GM19395 (cell line): ENCODE measurements at regions not wholly inside any gene's neighbourhood (a gene's known extent, or its start where the extent isn't known, plus 50 kb on each side); places are given as distances from the start of the nearest gene placed in this dataset.
A peak's percentile ranks its signal among the peaks of the same experiment; 100 is the strongest.

Experiments
- ATAC-seq: cut with Tn5 transposase; IDR thresholded peaks from one replicate; pipeline ENCODE4 v1.9.1; 2021; ENCODE audit warnings: mild to moderate bottlenecking, moderate library complexity; ENCODE audit not compliant: unreplicated experiment

- ATAC-seq, result no peak
Observed at GRCh38 chr6:145178391-145178790, 556.9 kb downstream of the EPM2A start.

- ATAC-seq, result no peak
Observed at GRCh38 chr6:145187491-145188206, 547.7 kb downstream of the EPM2A start.

GRCh38 chr6:145189836-145190235 is 545.5 kb downstream of the EPM2A start:
- ATAC-seq, result no peak

- no peak for ATAC-seq
Observed at GRCh38 chr6:145194389-145194788, 540.9 kb downstream of the EPM2A start.

- ATAC-seq, result no peak
Observed at GRCh38 chr6:145199961-145200360, 535.4 kb downstream of the EPM2A start.

GRCh38 chr6:145204301-145204700 is 531.0 kb downstream of the EPM2A start:
- ATAC-seq, result no peak

GRCh38 chr6:145206247-145206907 is 528.9 kb downstream of the EPM2A start:
- ATAC-seq, result no peak

GRCh38 chr6:145208474-145208873 is 526.8 kb downstream of the EPM2A start:
- ATAC-seq, result no peak

- no peak for ATAC-seq
Observed at GRCh38 chr6:145209272-145209671, 526.0 kb downstream of the EPM2A start.

GRCh38 chr6:145212813-145213212 is 522.5 kb downstream of the EPM2A start:
- peak; percentile 54 for ATAC-seq

- ATAC-seq, result peak; percentile 88
Observed at GRCh38 chr6:145213614-145214013, 521.7 kb downstream of the EPM2A start.

GRCh38 chr6:145214570-145214969 is 520.8 kb downstream of the EPM2A start:
- ATAC-seq, result no peak

- no peak for ATAC-seq
Observed at GRCh38 chr6:145224450-145224849, 510.9 kb downstream of the EPM2A start.

GRCh38 chr6:145225500-145225899 is 509.8 kb downstream of the EPM2A start:
- ATAC-seq, result peak; percentile 56

- ATAC-seq, result no peak
Observed at GRCh38 chr6:145227593-145227992, 507.7 kb downstream of the EPM2A start.

- ATAC-seq, result no peak
Observed at GRCh38 chr6:145228962-145229582, 506.2 kb downstream of the EPM2A start.

- no peak for ATAC-seq
Observed at GRCh38 chr6:145233955-145234354, 501.4 kb downstream of the EPM2A start.

GRCh38 chr6:145235207-145235606 is 500.1 kb downstream of the EPM2A start:
- ATAC-seq, result no peak

- ATAC-seq, result no peak
Observed at GRCh38 chr6:145238787-145239186, 496.5 kb downstream of the EPM2A start.

GRCh38 chr6:145241039-145241438 is 494.3 kb downstream of the EPM2A start:
- ATAC-seq, result no peak

- no peak for ATAC-seq
Observed at GRCh38 chr6:145241721-145242120, 493.6 kb downstream of the EPM2A start.
